AML-193 (cell line): ENCODE measurements at regions not wholly inside any gene's neighbourhood (a gene's known extent, or its start where the extent isn't known, plus 50 kb on each side); places are given as distances from the start of the nearest gene placed in this dataset.

Experiments used
- DNase-seq, 2 experiments: peaks; one replicate each; lab custom pipeline; 2025; lab: John Stamatoyannopoulos, UW

DNA sequence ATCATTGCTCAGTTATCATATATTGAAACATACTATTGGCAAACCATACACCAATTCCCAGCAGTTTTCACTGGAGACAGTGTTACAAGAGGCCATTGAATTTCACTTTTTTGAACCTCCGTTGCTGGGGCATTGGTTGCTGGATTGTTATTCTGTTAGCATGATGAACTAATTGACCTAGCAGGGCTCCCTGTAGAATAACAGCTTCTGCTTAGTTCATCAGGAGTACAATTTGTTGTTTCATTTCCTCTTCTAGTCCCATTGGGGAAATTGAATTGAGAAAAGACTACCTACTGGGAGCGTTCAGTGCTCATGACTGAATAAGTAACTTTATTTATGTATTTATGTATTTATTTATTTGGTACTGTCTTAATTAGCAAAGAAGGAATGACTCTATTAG, 151.6 kb downstream of the SLIT2 start:
- DNase-seq = no peak

DNA sequence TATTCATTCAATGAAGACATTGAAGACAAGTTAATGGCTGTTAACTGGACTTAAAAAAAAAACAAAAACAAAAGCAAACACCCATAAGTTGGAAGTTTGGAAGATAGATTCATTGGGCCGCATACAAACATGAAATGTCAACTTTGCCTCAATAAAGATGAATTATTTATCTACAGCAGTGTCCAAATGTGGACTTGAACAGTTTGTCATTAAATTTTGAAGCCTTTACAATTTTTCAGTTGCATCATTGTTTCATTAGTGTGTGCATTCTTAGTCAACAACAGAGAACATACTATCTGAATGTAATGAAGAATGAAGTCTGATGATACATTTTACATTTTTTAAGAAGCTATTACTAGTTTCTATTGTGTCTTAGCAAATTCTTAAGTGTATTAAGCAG, 152.1 kb downstream of the SLIT2 start:
- no peak for DNase-seq

DNA sequence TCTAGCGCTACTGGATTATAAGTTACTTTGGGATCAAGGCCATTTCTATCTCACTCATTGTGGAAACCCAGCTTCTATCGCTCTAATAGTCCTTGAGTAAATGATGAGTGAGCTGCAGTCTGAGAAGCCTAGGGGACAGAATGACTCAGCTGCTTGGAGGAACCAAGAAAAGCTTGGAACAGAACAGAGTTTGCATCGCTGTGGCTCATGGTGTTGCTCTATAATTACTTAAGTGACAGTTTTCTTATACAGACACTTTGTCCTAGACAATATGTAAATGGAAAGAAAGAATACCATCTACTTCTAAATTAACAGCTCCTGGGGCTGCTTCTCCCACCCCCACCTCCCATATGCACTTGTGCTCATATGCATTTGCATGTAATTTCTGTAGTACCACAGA, 156.9 kb downstream of the SLIT2 start:
- DNase-seq = no peak

DNA sequence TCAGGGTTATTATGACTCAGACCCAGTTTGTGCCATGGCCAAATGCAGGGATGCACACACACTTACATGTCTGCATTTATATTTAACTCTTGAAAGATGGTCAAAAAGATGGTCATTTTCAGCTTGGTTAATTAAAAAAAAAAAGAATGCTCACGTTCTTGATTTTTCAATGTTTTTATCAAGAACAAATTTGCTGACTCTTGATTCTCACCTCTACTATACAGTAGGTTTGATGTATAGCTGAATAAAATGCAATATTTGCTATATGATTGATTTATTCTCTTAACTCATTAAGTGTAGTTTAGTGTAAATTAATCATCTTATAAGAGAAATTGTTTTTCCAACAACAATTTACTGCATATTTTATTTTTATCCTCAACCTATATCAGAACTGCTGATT, 160.4 kb downstream of the SLIT2 start:
- DNase-seq = no peak

DNA sequence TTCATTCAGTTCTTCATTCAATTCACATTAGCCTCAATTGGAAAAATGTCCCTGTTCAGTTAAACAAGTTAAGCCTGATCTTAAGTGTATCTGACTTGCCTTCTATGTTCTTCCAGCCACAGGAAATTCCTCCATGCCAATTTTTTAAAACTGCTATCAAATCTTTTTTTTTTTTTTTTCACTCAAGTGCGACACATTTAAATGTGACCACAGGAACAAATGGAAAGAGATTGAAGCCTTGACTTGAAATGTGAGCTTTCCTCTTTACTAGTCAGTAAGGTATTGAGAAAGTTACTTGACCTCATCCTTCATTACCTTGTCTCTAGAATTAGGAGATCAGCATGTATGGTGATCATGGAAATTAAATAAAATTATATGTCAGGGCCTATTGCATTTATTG, 165.1 kb downstream of the SLIT2 start:
- no peak for DNase-seq

DNA sequence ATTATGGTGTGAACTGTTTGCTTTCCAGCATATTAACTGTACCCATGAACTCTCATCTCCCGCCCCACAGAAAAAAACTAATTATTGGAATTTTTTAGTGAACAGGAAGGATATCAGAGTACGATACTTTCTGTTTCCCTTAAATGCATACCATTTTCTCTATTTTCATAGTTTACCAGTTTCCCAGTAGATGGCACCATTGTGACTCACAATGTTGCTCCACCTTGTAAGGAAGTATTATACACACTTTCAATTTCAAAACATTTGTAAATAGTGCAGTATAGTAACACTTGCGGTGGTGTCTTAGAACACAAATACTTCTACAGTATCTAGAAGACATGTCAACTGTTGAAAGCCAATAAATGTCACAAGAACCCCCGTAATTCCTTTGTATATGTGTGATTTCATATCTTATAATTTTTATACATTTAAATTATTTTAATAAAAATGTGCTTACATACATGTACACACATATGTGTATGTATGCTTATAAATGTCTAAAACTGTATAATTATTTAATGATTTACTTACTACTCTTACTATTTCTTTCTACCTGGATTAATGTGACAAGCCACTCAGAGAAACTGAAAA, 167.3 kb downstream of the SLIT2 start:
- DNase-seq = peak; percentile 69 to 74

DNA sequence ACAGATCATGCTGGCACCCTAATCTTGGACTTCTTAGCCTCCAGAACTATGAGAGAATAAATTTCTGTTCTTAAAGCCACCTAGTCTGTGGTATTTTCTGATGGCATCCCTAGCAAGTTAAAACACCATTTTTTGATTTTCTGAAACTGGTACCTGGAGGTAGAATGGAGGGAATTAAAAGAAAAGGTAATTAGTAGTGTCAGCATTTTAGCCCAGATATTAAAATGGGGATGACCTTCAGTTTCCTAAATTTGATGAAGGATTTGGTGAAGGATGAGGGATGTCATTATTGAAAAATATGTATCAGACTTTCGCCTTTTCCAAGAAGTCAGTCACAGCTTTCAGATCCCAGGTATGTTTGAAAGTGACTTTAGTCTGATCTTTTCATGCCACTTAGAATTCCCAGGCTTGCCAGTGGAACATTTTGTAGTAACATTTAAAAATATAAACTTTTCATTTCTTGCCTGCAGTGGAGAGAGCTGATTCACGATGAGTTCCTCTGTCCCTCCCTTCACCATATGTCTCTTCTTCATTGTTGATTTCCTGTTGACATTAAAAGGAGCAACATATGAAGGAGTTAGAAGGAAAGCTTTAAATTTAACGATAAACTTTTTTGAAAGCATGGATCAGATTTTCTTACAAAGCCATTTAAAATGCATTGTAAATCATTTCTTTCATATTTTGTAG, 169.4 kb downstream of the SLIT2 start:
- no peak for DNase-seq

DNA sequence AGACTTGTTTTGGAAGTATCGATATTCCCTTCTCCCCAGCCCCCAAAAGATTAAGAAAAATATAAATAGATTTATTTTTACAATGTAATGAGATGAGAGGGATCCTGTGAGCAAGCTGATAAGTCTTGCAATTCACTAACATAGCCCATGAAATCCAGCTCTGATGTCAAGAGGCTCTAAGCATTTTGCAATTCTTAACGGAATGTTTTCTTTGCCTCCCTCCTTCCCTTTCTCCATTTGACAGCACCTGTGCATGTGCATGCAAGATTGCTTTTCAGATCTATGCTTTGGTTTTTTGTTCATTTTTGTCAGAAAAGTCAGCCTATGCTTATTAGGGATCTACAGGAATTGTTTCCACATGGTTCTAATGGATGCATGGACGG, 169.9 kb downstream of the SLIT2 start:
- no peak for DNase-seq

DNA sequence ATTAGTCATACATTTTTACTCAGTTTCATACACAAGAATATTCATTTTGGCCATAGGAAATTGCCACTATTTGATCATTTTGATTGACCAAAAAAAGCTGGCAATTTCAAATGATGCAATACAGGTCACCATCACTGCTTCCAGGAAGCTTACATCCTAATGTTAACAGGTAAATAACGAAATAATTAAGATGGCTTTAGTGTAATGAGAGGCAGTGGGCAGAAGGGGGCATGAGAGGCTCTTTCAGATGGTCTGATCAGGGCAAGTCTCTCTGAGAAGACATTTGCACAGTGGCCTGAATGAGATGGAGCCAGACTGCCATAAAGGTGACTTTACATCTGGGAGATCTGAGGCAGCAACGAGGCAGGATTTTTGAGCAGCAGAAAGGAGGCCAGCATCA, 170.7 kb downstream of the SLIT2 start:
- DNase-seq = peak; percentile 12 to 62

DNA sequence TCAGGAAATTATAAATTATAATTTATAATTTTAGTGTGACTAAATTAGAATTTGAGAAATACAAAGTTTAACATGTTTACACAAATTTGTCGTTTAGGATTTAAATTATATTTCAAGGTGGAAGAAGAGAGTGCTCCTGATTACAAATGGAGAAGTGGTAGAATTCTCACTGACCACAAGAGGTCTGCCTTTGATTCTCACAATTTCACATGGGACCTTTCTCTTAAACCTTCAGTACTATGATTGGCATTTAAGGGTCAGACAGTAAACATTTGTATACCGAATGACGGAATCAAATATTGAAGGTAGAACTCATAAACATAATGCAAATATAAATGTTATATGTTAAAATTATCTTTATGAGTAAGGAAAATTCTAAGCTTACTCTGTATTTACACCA, 171.7 kb downstream of the SLIT2 start:
- DNase-seq = no peak

DNA sequence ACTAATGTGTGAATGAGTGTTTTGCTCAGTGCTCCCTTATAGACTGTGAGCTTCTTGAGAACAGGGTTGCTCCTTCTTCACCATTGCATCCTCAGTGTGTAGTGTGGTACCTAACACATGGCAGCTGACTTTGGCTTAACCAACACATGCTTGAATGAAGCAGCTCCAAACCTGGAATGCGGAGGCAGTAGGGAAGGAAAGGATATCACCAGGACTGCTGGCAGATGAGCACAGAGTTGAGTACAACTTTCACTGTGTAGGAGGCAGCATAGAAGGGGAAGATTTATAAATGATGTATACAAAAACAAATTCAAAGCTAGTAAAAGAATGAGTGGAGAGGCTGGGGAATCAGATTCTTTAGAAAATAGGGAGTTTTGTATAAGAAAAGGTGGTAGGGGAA, 174.3 kb downstream of the SLIT2 start:
- no peak for DNase-seq

DNA sequence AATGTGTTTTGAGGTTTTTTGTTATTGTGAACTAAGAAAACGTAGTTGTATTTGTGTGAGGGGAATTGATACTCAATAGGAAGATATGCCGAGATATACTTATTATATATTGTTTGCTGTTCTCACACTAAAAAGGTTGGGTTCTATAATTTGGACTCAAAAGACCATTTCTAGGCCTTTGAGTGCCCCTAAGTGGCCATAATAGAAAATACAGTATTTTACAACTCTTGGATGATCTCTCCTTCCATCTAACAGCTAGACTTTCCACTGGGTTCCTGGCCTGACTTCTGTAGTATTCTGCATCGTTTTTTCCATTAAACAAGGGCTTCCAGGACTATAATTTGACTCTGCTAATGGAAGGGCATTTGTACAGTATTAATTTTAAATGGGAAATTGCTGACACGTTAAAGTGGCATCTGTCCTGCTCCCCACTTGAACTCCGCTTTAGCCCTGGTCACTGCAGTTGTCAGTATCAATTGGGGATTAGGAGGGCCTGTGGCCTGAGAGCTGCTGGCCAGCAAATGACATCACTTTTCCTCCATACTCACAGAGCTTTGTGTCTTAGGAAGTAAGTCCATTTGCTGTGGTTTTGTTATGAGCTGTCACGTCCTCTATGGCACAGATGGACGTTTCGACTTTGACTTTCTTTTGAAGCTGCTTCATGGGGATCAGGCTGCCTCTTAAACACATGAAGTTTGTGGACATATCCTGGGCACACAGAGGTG, 176.9 kb downstream of the SLIT2 start:
- DNase-seq = peak in 1 of 2 experiments; percentile 3

DNA sequence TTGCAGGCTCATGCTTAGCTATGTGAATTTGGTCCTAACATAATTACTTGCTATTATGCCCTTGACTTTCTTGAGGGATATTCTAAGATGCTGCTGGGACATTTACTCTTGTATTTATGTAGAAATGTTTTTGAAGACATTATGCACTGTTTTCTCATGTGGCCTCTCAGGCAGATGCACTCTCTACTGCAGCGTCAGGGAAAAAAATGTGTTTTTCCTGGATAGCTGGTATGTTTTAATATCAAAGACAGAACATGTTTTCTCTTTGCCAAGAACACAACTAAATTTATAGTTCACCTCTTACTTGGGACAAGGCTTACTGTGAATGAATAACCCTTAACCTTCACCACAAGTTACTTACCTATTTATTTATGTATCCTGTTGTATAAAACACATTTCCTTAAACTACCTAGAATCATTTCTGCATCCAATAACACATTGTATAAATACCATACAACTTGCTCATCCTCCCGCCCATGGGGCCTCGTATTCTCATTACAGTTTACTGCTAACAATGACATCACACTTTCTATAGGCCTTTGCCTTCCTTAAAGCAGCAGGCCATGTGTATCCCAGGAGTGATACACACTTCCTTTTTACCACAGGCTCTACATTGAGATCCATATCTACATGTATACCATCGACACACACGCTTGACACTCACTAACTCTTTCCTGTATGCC, 178.7 kb downstream of the SLIT2 start:
- DNase-seq = no peak

DNA sequence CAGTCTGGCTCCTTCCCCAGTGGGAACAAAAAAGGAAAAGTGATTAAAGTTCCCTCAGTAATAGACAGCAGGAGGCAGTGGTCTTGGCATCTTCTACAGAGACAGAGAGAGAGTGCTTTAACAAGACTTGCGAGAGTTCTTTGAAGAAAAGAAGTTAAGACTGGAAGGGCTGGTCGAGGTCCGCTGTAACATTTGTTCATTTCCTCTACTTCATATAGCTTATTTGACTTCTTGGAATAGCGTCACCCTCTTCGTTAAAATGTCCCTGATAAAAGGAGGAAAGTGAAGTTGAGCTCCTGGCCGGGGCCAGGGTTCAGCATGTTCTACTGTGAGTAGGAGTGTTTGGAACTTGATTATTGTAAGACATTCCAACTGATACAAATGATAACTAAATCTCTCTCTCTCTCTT, 179.8 kb downstream of the SLIT2 start:
- no peak for DNase-seq

DNA sequence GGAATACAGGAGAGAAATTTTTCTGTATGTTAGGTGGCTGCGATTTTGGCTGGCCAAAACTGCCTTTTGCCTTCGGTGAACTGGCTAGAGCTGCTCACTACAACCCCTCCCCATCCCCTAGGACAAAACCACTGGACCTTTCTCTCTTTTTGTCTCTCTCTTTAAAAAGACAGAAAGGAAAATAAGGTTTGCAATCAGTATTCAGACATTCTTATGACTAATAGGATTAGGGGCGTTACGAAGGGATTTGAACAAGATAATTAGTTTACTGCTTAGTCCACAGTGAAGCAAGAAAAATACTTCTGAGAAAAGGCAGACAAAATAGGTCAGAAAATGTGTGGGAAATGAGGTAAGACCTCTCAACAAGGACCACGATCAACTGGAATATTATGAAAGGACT, 180.4 kb downstream of the SLIT2 start:
- DNase-seq = no peak

DNA sequence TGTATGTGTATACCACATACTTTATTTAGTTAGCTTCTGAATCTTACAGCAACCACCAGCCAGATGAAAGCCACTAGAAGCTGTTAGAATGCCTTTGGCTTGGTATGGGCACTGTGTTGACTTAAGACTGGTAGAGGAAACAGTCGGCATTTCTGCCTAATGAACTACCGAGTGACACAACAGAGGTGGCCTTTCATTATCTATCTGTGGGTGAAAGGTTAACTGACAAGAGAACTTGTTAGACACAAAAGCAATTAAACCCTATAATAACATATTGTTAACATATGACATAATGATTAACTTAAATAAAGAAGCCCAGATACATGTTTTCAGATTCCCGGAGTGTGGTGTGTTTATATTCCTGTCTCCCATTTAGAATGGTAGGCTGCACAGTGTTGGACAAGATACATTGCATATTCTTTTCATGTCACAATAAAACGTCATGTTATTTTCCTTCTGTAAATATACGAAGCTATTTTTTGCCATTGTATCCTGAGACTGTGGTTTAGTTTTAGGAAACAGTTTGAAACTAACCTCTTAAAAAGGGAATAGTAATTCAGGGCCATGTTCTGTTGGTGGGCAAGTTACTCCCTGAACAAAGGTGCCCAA, 181.5 kb downstream of the SLIT2 start:
- DNase-seq = no peak

DNA sequence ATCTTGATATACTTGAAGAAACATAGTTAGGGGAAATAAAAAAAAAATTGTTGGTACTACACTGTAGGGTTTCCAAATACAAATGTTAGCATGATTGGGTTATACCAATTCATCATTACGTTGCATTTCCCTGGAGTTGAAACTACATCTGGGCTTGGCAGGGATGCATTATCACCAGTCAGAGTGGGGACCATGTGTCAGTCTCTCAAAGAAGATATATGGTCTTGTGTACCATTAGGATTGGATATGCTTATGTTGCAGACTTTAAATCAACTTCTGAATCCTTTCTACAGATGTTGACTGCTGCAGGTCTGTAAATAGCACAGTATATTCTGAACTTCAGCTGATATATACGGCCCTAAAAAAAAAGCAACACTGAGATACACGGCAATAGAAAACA, 188.5 kb downstream of the SLIT2 start:
- no peak for DNase-seq

DNA sequence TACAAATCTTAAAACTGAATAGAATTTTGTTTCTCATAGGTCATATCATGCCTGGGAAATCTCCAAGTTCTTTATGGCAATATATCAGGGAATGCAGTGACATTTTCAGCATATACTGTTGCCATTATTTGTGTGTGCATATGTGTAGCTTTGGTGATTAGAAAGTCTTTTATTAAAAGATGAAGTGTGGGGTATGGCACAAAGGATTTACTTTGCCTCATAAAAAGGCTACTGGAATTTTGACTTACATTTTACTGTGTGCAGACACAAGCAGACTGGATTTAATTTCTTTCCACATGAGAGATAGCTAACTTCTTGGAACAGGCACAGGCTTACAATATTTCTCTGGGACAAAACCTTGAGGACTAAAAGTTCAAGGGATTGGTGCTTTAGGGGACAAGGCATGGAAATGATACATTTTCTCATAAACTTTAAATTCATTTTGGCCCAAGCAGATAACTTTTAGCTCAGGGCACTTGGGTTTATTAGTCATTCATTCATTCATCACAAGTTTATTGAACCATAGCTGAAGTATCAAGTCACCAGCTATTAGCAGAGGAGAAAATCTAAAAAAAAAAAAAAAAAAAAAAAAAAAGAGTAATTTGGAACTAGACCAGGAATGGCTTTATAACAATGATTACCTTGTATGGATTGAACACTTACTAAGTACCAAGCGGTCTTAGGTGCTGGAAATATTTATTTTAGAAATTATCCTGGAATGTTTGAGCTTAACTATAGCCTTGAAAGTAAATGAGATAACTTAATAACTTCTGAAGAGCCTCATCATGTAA, 191.5 kb downstream of the SLIT2 start:
- no peak for DNase-seq

DNA sequence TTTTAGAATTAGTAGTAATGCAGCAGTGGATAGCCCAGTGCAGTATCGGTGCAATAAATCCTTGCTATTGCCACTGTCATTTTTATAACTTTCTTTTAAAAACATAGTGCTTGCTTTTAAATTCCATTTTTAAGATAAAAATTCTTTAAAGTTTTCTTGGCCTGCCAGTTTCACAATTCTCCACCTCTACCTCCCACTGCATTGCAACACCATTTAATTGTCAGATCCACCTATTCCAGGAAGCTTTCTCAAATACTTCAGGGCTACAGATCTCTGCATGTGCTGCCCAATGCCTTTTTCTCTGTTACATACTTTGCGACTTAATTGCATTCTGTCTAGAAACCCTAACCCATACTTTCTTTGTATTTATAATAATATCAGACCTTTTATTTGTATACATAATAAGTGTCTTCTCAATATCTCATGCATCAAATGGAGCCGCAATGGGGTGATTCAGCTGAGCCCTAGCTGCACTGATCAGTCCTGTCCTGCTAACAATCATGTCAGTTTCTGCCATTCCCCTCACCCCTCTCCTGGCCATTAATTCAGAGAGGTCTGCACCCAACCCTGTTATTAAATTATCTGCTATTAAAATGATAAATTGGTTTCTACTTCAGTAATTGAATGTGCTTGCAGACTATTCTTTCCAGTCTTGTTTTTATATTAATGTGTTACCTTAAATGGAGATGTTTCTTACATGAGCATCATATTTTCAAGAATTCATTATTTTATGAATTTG, 193.1 kb downstream of the SLIT2 start:
- no peak for DNase-seq

DNA sequence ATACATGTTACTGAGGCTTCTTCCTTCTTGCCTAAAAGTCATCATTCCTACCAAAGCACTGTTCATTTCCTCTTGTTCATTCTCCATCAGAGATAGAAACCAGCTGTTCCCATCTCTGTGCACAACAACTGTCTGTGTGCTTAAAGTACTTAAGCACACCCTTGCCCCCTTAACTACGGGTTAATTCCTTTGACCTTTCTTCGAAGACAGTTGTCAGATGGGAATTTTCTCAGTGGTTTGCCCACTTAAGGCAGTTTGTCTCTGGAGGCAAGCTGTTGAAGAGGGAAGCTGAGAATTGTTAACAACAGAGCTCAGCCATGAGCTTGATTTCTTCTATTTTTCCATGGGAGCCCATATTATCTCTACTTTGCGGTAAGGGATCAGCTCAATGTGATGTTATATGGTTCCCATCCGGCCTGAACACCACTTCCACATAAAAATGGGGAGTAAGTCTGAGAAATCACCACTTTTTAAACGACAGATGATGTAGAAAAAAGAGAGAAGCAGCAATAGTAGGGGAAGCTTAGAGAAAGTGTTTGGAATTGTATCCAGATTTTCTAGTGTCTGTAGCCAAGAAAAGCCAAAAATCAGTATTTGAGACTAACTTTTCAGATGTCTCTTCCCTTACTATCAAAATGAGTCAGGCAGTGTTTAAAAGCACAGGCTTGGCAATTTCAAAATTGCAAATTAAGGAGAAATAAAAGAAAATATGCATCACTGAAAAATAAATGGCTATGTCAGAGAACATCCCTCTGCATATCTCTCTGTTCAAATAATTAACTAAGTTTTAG, 194.4 kb downstream of the SLIT2 start:
- no peak for DNase-seq
